SH-SY5Y (cell line): ENCODE measurements at regions not wholly inside any gene's neighbourhood (a gene's known extent, or its start where the extent isn't known, plus 50 kb on each side); places are given as distances from the start of the nearest gene placed in this dataset.

Experiments
- GATA2 ChIP-seq: IDR thresholded peaks from 2 replicates; pipeline ENCODE4 v1.6.1; 2011; ENCODE audit warnings: mild to moderate bottlenecking, low read depth, low read length
- GATA3 ChIP-seq: IDR thresholded peaks from 2 replicates; pipeline ENCODE4 v1.6.1; 2011; ENCODE audit warnings: low read depth, mild to moderate bottlenecking, low read length, moderate library complexity

DNA sequence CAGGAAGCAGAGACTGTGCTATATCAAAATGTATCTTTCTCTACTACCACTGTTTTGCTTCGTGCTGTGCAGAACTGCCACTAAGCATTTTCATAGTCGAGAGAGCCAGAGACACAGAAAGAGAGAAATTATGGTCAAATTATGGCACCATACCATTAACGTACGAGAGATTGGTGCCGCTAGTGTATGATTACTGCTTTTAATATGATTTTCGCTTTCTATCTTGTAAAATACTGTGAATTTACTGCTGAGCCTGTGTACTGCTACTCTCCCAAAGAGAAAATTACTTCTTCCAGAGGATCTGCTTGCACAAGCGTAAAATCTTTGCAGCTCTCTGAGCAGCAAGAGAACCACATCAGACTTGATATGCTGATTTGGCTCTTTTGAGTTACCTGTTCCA, 71.1 kb upstream of the ZNF281 start:
- TF ChIP-seq GATA2 = no peak
- TF ChIP-seq GATA3 = no peak
